ENCODE measurements at regions not wholly inside any gene's neighbourhood (a gene's known extent, or its start where the extent isn't known, plus 50 kb on each side); places are given as distances from the start of the nearest gene placed in this dataset.

GRCh38 chr10:36380538-36380937 is 738.4 kb upstream of the FZD8 start:
- Histone ChIP-seq H2BK5ac (ENCODE audit: low read depth, low read length, poor library complexity, severe bottlenecking) (no peak overlapping the region), H2AK5ac (ENCODE audit: low read depth, low read length) (no peak overlapping the region), H3K9me3 (ENCODE audit: control insufficient read depth, insufficient read depth, low read length) (0 out of 2 replicates have a peak, but pooled peaks cover 2% of the 10 kb centered on the region), H2BK120ac (ENCODE audit: low read depth, low read length) (no peak overlapping the region), H2AK9ac (replicated peaks; ENCODE audit: low read depth, low read length, poor library complexity) (no peak overlapping the region), H4K20me1 (ENCODE audit: insufficient read depth, low read length) (no peaks in the 10 kb centered on the region), H4K8ac (ENCODE audit: low read depth in 2 of 2, low read length in 2 of 2) (no peak overlapping the region), H3K9ac (ENCODE audit: low read depth, low read length) (no peak overlapping the region), H3K27ac (ENCODE audit: insufficient read depth, low read length) (no peak overlapping the region), H3K36me3 (ENCODE audit: control insufficient read depth, insufficient read depth, low read length) (no peaks in the 10 kb centered on the region), H3K4me1 (ENCODE audit: control insufficient read depth, insufficient read depth, low read length) (no peaks in the 10 kb centered on the region), H2BK15ac (ENCODE audit: low read depth, low read length) (no peak overlapping the region), H3K23ac (ENCODE audit: low read depth, low read length) (no peak overlapping the region), H3K18ac (ENCODE audit: low read depth, low read length) (no peak overlapping the region), H3K79me1 (ENCODE audit: low read depth in 1 of 2, low read length in 2 of 2) (no peaks in the 10 kb centered on the region), H4K5ac (ENCODE audit: low read depth, low read length) (no peak overlapping the region), H3K4me2 (ENCODE audit: low read depth, low read length) (no peak overlapping the region), H3K4me3 (ENCODE audit: insufficient read depth, low read depth, low read length) (no peak overlapping the region), H2AFZ (replicated peaks; ENCODE audit: low read length, poor library complexity) (no peak overlapping the region), H2BK20ac (ENCODE audit: low read depth, low read length) (no peak overlapping the region), H3K4ac (ENCODE audit: low read depth, low read length) (no peak overlapping the region), H3K27me3 (ENCODE audit: control insufficient read depth, insufficient read depth, low read length) (no peaks in the 10 kb centered on the region), H3K14ac (replicated peaks; ENCODE audit: low read depth, low read length) (no peak overlapping the region), H3K56ac (ENCODE audit: extremely low read depth, insufficient read depth, low read length) (no peak overlapping the region), H3K9me1 (ENCODE audit: insufficient read depth, low read length) (no peaks in the 10 kb centered on the region), H4K91ac (ENCODE audit: insufficient read depth, low read depth, low read length) (no peak overlapping the region)
- dilution Hi-C loops (cut with HindIII; ENCODE audit: low sequenced_read_pairs, unreplicated experiment), result no loop called here
- POLR2A ChIA-PET (ENCODE audit: unreplicated experiment), result no interaction called here
- in situ Hi-C loops (cut with MboI; ENCODE audit: low sequenced_read_pairs), result no loop called here
- BruUV-seq (replicated peaks), result no TSS peak
- intact Hi-C loops (cut with micrococcal nuclease), result no loop called here
- TF ChIP-seq BHLHE40 (IDR thresholded peaks at IDR 0.05; ENCODE audit: low read depth, low read length) (no peak), RFX5 (IDR thresholded peaks at IDR 0.05; ENCODE audit: low read depth, low read length) (no peak), MXI1 (IDR thresholded peaks at IDR 0.05; ENCODE audit: borderline replicate concordance, low read depth, low read length) (no peak), RAD21 (IDR thresholded peaks at IDR 0.05; ENCODE audit: low read length) (no peak), MAFK (IDR thresholded peaks at IDR 0.05; ENCODE audit: low read depth, low read length) (no peak), RCOR1 (IDR thresholded peaks at IDR 0.05; ENCODE audit: insufficient replicate concordance, low read length) (no peak), SMC3 (IDR thresholded peaks at IDR 0.05; ENCODE audit: low read depth, low read length) (no peak), MAZ (IDR thresholded peaks at IDR 0.05; ENCODE audit: borderline replicate concordance, low read depth, low read length) (no peak), USF2 (IDR thresholded peaks at IDR 0.05; ENCODE audit: low read depth, low read length) (no peak), CHD1 (IDR thresholded peaks at IDR 0.05; ENCODE audit: low read depth, low read length) (no peak), POLR2A (IDR thresholded peaks at IDR 0.05; ENCODE audit: low read depth, low read length) (no peak), FOS (IDR thresholded peaks at IDR 0.05; ENCODE audit: low read depth, low read length) (no peak), NFE2L2 (IDR thresholded peaks at IDR 0.05; ENCODE audit: low read depth, low read length) (no peak), CEBPB (IDR thresholded peaks at IDR 0.05; ENCODE audit: low read depth, low read length) (no peak)
- TF ChIP-seq, protein P1, sequence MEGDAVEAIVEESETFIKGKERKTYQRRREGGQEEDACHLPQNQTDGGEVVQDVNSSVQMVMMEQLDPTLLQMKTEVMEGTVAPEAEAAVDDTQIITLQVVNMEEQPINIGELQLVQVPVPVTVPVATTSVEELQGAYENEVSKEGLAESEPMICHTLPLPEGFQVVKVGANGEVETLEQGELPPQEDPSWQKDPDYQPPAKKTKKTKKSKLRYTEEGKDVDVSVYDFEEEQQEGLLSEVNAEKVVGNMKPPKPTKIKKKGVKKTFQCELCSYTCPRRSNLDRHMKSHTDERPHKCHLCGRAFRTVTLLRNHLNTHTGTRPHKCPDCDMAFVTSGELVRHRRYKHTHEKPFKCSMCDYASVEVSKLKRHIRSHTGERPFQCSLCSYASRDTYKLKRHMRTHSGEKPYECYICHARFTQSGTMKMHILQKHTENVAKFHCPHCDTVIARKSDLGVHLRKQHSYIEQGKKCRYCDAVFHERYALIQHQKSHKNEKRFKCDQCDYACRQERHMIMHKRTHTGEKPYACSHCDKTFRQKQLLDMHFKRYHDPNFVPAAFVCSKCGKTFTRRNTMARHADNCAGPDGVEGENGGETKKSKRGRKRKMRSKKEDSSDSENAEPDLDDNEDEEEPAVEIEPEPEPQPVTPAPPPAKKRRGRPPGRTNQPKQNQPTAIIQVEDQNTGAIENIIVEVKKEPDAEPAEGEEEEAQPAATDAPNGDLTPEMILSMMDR (conservative IDR thresholded peaks at IDR 0.05; ENCODE audit: low read depth, low read length), result no peak
- TF ChIP-seq, protein P2, sequence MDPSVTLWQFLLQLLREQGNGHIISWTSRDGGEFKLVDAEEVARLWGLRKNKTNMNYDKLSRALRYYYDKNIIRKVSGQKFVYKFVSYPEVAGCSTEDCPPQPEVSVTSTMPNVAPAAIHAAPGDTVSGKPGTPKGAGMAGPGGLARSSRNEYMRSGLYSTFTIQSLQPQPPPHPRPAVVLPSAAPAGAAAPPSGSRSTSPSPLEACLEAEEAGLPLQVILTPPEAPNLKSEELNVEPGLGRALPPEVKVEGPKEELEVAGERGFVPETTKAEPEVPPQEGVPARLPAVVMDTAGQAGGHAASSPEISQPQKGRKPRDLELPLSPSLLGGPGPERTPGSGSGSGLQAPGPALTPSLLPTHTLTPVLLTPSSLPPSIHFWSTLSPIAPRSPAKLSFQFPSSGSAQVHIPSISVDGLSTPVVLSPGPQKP (IDR thresholded peaks at IDR 0.05; ENCODE audit: borderline replicate concordance, low read depth, low read length), result no peak
- CTCF ChIA-PET, result no interaction called here
- DNase-seq, result no peak
- no peak for ATAC-seq (ENCODE audit: low read depth)
- WGBS, 2 experiments (ENCODE audit: extremely low coverage in 2 of 2, insufficient read length in 1 of 2), result no CpG with 5 or more reads among the region's 2 CpGs

Data from IMR-90 (cell line).